Calu3 (cell line): ENCODE measurements at regions not wholly inside any gene's neighbourhood (a gene's known extent, or its start where the extent isn't known, plus 50 kb on each side); places are given as distances from the start of the nearest gene placed in this dataset.

Experiments
- BruUV-seq: library from RNA; stranded (reverse); fragments of 400-500 nt; replicated peaks from 2 replicates; lab custom pipeline; 2021; lab: Mats Ljungman, UMichigan
- CTCF ChIA-PET: fragments of 300-600 bp; sonication (Branson Sonifier 250); formaldehyde crosslinking; loops from one replicate; lab custom pipeline; 2022; ENCODE audit warnings: antibody characterized with exemption; lab: Charles Lee
- DNase-seq: peaks from one replicate; pipeline ENCODE4 v3.0.0; 2022
- H3K27ac Mint-ChIP-seq: one replicate; pipeline ENCODE4 v1.8.0; 2022; ENCODE audit warnings: mixed read lengths; ENCODE audit not compliant: unreplicated experiment
- H3K27me3 Mint-ChIP-seq: one replicate; pipeline ENCODE4 v1.8.0; 2022; ENCODE audit warnings: mixed read lengths; ENCODE audit not compliant: unreplicated experiment
- H3K36me3 Mint-ChIP-seq: one replicate; pipeline ENCODE4 v1.8.0; 2022; ENCODE audit warnings: mild to moderate bottlenecking, moderate library complexity, mixed read lengths; ENCODE audit not compliant: insufficient read depth, unreplicated experiment
- H3K4me1 Mint-ChIP-seq: one replicate; pipeline ENCODE4 v1.8.0; 2022; ENCODE audit warnings: mild to moderate bottlenecking, low read depth, mixed read lengths; ENCODE audit not compliant: unreplicated experiment
- H3K4me3 Mint-ChIP-seq: one replicate; pipeline ENCODE4 v1.8.0; 2022; ENCODE audit warnings: mild to moderate bottlenecking, low read depth, moderate library complexity, mixed read lengths; ENCODE audit not compliant: unreplicated experiment
- H3K9me3 Mint-ChIP-seq: one replicate; pipeline ENCODE4 v1.8.0; 2022; ENCODE audit warnings: low read depth, mixed read lengths; ENCODE audit not compliant: unreplicated experiment
- intact Hi-C: fragments of 100-400 bp; cut with micrococcal nuclease; formaldehyde crosslinking; loops from one replicate; pipeline ENCODE4 v1.10.0; 2022; ENCODE audit not compliant: unreplicated experiment
- TF ChIP-seq, protein P1 (sequence below): fragments of 200-600 bp; IDR thresholded peaks from one replicate; pipeline ENCODE4 v1.8.0; 2022; ENCODE audit warnings: antibody characterized with exemption; ENCODE audit not compliant: unreplicated experiment

DNA sequence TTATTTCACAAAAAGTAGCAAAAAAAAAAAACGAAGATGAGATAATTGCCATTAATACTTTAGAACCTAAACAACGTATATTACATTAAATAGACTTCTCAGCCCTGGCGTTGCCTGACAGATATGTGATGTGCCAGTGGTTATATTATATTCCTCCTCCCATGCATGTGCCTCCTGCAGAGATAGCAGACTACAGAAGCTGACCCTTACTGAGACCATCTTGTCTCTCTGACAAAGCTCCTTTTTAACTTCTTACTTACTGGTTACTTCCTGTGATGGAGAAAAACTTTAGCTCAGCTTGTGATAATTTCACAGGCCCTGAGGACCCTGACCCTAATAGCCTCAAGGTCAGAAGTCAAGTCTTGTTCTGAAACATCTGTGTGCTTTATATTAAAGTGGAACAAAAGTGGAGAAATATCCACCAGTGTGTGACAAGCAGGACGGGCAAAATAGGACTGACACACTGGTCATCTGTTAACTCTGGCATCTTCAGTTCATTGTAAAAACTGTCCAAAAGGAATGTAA, 80.6 kb upstream of the POU5F2 start:
- TF ChIP-seq, protein P1, sequence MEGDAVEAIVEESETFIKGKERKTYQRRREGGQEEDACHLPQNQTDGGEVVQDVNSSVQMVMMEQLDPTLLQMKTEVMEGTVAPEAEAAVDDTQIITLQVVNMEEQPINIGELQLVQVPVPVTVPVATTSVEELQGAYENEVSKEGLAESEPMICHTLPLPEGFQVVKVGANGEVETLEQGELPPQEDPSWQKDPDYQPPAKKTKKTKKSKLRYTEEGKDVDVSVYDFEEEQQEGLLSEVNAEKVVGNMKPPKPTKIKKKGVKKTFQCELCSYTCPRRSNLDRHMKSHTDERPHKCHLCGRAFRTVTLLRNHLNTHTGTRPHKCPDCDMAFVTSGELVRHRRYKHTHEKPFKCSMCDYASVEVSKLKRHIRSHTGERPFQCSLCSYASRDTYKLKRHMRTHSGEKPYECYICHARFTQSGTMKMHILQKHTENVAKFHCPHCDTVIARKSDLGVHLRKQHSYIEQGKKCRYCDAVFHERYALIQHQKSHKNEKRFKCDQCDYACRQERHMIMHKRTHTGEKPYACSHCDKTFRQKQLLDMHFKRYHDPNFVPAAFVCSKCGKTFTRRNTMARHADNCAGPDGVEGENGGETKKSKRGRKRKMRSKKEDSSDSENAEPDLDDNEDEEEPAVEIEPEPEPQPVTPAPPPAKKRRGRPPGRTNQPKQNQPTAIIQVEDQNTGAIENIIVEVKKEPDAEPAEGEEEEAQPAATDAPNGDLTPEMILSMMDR: no peak
- DNase-seq: no peak
- intact Hi-C loops: no loop called here
- no peaks in the 10 kb centered on the region for H3K4me1 Mint-ChIP-seq
- H3K4me3 Mint-ChIP-seq: no peak overlapping the region
- H3K27ac Mint-ChIP-seq: no peak overlapping the region
- H3K36me3 Mint-ChIP-seq: no peaks in the 10 kb centered on the region
- H3K9me3 Mint-ChIP-seq: peaks cover 2% of the 10 kb centered on the region
- no TSS peak for BruUV-seq
- no peaks in the 10 kb centered on the region for H3K27me3 Mint-ChIP-seq
- CTCF ChIA-PET: interaction anchor here (0.7 to 1.2 kb wide), 2 partner anchors 9 to 72 kb away, joined by 4 read pairs; no protein-coding TSS in a partner anchor

DNA sequence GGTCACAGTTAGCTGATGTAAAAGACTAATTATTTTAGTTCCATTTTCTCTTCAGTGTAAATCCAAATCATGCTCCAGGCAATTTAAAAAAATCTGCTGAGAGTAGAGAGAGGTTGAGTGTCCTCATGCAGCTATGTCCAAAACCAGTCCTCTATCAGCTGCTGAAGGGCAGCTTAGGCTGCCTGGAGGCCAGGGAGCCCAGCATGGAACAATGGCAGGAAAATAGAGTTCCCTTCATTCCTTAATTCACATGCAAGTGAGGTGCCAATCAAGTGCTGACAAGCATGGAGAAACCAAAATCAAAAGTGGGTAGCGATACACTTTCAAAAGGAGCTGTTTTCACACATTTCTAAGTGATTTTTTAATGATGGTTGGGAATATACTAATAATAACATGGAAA, 78.3 kb upstream of the POU5F2 start:
- intact Hi-C loops: no loop called here
- CTCF ChIA-PET: no interaction called here
- Mint-ChIP-seq H3K4me1 (no peaks in the 10 kb centered on the region), H3K4me3 (no peak overlapping the region), H3K27me3 (no peaks in the 10 kb centered on the region), H3K36me3 (no peaks in the 10 kb centered on the region), H3K27ac (no peak overlapping the region), H3K9me3 (no peaks in the 10 kb centered on the region)
- BruUV-seq: no TSS peak
- no peak for DNase-seq
- TF ChIP-seq, protein P1: no peak

GRCh38 chr5:93810780-93811179, 69.4 kb upstream of the POU5F2 start:
- H3K27me3 Mint-ChIP-seq: no peaks in the 10 kb centered on the region
- no peaks in the 10 kb centered on the region for H3K4me1 Mint-ChIP-seq
- BruUV-seq: no TSS peak
- H3K4me3 Mint-ChIP-seq: no peak overlapping the region
- no peak for DNase-seq
- H3K9me3 Mint-ChIP-seq: no peaks in the 10 kb centered on the region
- H3K27ac Mint-ChIP-seq: no peak overlapping the region
- CTCF ChIA-PET: interaction anchor here (0.6 kb wide), 1 partner anchor 135 kb away, joined by 4 read pairs; no protein-coding TSS in a partner anchor
- intact Hi-C loops: no loop called here
- TF ChIP-seq, protein P1: no peak
- H3K36me3 Mint-ChIP-seq: no peaks in the 10 kb centered on the region

DNA sequence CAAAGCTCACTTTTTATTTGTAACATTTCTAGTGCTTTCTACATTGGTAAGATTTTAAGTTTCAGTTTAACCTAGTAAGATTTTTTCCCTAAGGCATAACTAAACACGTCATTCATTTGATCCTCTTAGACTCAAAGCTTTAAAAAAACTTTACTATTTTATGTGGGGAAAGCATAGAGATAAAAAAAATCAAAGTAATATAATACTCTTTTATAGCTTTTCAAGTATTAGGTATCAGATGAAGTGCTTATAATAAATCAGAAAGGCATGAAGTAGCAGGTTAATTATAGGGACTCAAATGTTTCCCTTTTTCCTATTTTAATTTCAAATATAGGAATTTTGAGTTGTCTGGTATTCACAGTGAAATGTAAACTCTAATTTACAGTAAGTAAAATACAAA, 68.0 kb upstream of the POU5F2 start:
- Mint-ChIP-seq H3K4me3 (no peak overlapping the region), H3K36me3 (no peaks in the 10 kb centered on the region), H3K9me3 (no peaks in the 10 kb centered on the region), H3K27ac (no peak overlapping the region), H3K27me3 (no peaks in the 10 kb centered on the region), H3K4me1 (no peaks in the 10 kb centered on the region)
- BruUV-seq: no TSS peak
- TF ChIP-seq, protein P1: no peak
- intact Hi-C loops: loop anchor here (10.0 kb wide), 3 partner anchors 405 to 1505 kb away; no protein-coding TSS in a partner anchor
- no peak for DNase-seq
- CTCF ChIA-PET: no interaction called here
